ENCODE measurements at regions not wholly inside any gene's neighbourhood (a gene's known extent, or its start where the extent isn't known, plus 50 kb on each side); places are given as distances from the start of the nearest gene placed in this dataset.

DNA sequence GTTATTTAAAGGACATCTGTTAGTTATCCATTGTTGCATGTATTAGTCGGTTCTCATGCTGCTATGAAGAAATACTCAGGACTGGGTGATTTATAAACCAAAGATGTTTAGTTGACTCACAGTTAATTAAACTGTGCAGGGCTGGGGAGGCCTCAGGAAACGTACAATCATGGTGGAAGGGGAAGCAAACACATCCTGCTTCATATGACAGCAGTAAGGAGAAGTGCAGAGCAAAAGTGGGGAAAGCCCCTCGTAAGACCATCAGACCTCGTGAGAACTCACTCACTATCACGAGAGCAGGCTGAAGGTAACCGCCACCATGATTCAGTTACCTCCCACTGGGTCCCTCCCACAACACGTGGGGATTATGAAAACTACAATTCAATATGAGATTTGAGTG is 2064.1 kb downstream of the MAT2B start:
- Histone ChIP-seq H3K4me1 (ENCODE audit: insufficient read depth, low read length, poor library complexity, severe bottlenecking) (no peaks in the 10 kb centered on the region), H3K9me2 (ENCODE audit: insufficient read depth, low read length) (no peaks in the 10 kb centered on the region), H3K4me3 (ENCODE audit: low read depth, low read length, poor library complexity, severe bottlenecking) (no peak overlapping the region), H3K79me2 (ENCODE audit: insufficient read depth, low read depth, low read length) (no peaks in the 10 kb centered on the region), H3K9me3 (ENCODE audit: low read length) (no peaks in the 10 kb centered on the region), H4K20me1 (ENCODE audit: insufficient read depth, low read length) (no peaks in the 10 kb centered on the region), H3K27ac (ENCODE audit: low read depth, low read length, poor library complexity, severe bottlenecking) (no peak overlapping the region), H3K4me2 (ENCODE audit: low read length) (no peak overlapping the region), H2AFZ (ENCODE audit: low read length) (no peak overlapping the region), H3K36me3 (ENCODE audit: insufficient read depth, low read length) (no peaks in the 10 kb centered on the region)
- no peak for DNase-seq (ENCODE audit: low spot score)
- POLR2A ChIA-PET, result no interaction called here
- CTCF ChIA-PET (ENCODE audit: unreplicated experiment), result no interaction called here
- intact Hi-C loops (cut with micrococcal nuclease; ENCODE audit: unreplicated experiment), result no loop called here
- no TSS peak for BruUV-seq (replicated peaks)
- TF ChIP-seq CTCF (conservative IDR thresholded peaks at IDR 0.05; ENCODE audit: low read length) (no peak), EZH2phosphoT487 (IDR thresholded peaks at IDR 0.05; ENCODE audit: borderline replicate concordance, low read depth, low read length) (no peak)

- no peak overlapping the region for H3K4me3 ChIP-seq (ENCODE audit: low read depth, low read length, poor library complexity, severe bottlenecking)
- DNase-seq (ENCODE audit: low spot score), result no peak
- H3K9me3 ChIP-seq (ENCODE audit: low read length), result no peaks in the 10 kb centered on the region
- H4K20me1 ChIP-seq (ENCODE audit: insufficient read depth, low read length), result no peaks in the 10 kb centered on the region
- H3K36me3 ChIP-seq (ENCODE audit: insufficient read depth, low read length), result no peaks in the 10 kb centered on the region
- no peaks in the 10 kb centered on the region for H3K9me2 ChIP-seq (ENCODE audit: insufficient read depth, low read length)
- intact Hi-C loops (cut with micrococcal nuclease; ENCODE audit: unreplicated experiment), result no loop called here
- ChIA-PET POLR2A (interaction anchor here (0.7 kb wide), 2 partner anchors 8 to 158 kb away, joined by 3 to 4 read pairs; no protein-coding TSS in a partner anchor), CTCF (ENCODE audit: unreplicated experiment) (no interaction called here)
- H3K27ac ChIP-seq (ENCODE audit: low read depth, low read length, poor library complexity, severe bottlenecking), result no peak overlapping the region
- H3K4me2 ChIP-seq (ENCODE audit: low read length), result no peak overlapping the region
- H3K79me2 ChIP-seq (ENCODE audit: insufficient read depth, low read depth, low read length), result no peaks in the 10 kb centered on the region
- no peak overlapping the region for H2AFZ ChIP-seq (ENCODE audit: low read length)
- TF ChIP-seq EZH2phosphoT487 (IDR thresholded peaks at IDR 0.05; ENCODE audit: borderline replicate concordance, low read depth, low read length), result no peak
- TF ChIP-seq CTCF (conservative IDR thresholded peaks at IDR 0.05; ENCODE audit: low read length), result no peak
- BruUV-seq (replicated peaks), result no TSS peak
- no peaks in the 10 kb centered on the region for H3K4me1 ChIP-seq (ENCODE audit: insufficient read depth, low read length, poor library complexity, severe bottlenecking)
Observed at GRCh38 chr5:165573445-165573844, 2068.0 kb downstream of the MAT2B start.

DNA sequence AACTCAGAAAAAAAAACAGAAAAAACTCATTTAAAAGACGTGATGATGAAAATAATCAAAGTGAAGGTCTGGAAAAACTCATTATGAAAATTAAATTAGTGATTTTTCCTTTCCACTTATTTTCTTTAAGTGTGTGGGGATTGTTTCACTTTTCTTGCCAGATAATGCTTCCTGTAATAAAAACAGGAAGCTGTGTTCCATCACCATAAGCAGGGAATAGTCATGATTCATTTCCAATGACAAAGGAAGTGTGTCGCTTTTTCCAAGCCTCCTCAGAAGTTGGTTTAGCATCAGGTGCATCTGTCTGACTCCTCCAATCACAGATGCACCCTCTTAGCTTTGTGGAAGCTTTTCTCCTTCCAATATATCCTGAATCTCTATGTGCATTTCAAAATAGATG is 2068.7 kb downstream of the MAT2B start:
- Histone ChIP-seq H3K4me2 (ENCODE audit: low read length) (no peak overlapping the region), H2AFZ (ENCODE audit: low read length) (no peak overlapping the region), H3K4me3 (ENCODE audit: low read depth, low read length, poor library complexity, severe bottlenecking) (no peak overlapping the region), H3K27ac (ENCODE audit: low read depth, low read length, poor library complexity, severe bottlenecking) (no peak overlapping the region), H3K9me3 (ENCODE audit: low read length) (no peaks in the 10 kb centered on the region), H3K79me2 (ENCODE audit: insufficient read depth, low read depth, low read length) (no peaks in the 10 kb centered on the region), H3K36me3 (ENCODE audit: insufficient read depth, low read length) (no peaks in the 10 kb centered on the region), H3K4me1 (ENCODE audit: insufficient read depth, low read length, poor library complexity, severe bottlenecking) (no peaks in the 10 kb centered on the region), H4K20me1 (ENCODE audit: insufficient read depth, low read length) (no peaks in the 10 kb centered on the region), H3K9me2 (ENCODE audit: insufficient read depth, low read length) (no peaks in the 10 kb centered on the region)
- ChIA-PET CTCF (ENCODE audit: unreplicated experiment) (no interaction called here), POLR2A (interaction anchor here (0.7 kb wide), 2 partner anchors 8 to 157 kb away, joined by 3 to 4 read pairs; no protein-coding TSS in a partner anchor)
- no TSS peak for BruUV-seq (replicated peaks)
- no peak for TF ChIP-seq EZH2phosphoT487 (IDR thresholded peaks at IDR 0.05; ENCODE audit: borderline replicate concordance, low read depth, low read length)
- no peak for TF ChIP-seq CTCF (conservative IDR thresholded peaks at IDR 0.05; ENCODE audit: low read length)
- intact Hi-C loops (cut with micrococcal nuclease; ENCODE audit: unreplicated experiment), result no loop called here
- no peak for DNase-seq (ENCODE audit: low spot score)
